H4 (cell line): ENCODE measurements at regions not wholly inside any gene's neighbourhood (a gene's known extent, or its start where the extent isn't known, plus 50 kb on each side); places are given as distances from the start of the nearest gene placed in this dataset.

Source experiments
- DNase-seq: peaks from one replicate; pipeline ENCODE4 v3.0.0-alpha.2; 2015; ENCODE audit warnings: low spot score

DNA sequence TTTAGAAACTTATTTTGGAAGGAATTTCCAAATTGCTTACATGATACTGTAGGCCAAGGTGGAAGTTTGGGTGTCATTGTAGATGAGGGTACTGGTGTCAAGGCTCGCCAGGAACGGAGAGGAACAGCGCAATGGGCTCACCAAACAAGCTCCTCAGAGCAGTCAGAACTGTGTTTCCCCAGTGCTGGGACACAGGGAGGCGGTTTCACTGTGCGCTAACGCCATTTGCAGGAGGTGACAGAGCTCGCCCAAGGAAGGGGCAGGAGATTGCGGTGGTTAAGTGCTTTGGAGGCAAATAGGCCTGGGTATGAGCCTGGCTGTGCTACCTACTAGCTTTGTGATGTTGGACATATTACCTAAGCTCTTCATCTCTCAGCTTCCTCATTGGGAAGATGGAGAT, 57.3 kb downstream of the HHEX start:
- DNase-seq = no peak

DNA sequence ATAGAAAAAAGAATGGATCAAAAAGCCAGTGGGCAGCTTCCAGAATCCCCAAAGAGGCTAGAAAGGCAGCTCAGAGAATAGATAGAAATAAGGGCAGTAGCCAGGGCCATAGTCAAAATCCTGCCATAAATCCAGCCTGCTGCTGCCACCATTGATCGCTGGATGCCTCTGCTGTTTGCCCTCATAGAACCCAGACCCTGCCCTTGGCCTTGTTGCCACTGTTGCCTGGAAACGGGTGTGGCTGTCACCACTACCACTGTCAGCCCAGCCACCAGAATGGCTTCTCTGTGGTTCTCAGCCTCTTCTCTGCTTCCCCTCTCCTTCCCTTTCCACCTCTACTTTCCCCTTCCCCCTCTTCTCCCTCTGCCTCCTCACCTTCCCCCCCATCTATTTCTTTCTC, 57.8 kb downstream of the HHEX start:
- DNase-seq = no peak

DNA sequence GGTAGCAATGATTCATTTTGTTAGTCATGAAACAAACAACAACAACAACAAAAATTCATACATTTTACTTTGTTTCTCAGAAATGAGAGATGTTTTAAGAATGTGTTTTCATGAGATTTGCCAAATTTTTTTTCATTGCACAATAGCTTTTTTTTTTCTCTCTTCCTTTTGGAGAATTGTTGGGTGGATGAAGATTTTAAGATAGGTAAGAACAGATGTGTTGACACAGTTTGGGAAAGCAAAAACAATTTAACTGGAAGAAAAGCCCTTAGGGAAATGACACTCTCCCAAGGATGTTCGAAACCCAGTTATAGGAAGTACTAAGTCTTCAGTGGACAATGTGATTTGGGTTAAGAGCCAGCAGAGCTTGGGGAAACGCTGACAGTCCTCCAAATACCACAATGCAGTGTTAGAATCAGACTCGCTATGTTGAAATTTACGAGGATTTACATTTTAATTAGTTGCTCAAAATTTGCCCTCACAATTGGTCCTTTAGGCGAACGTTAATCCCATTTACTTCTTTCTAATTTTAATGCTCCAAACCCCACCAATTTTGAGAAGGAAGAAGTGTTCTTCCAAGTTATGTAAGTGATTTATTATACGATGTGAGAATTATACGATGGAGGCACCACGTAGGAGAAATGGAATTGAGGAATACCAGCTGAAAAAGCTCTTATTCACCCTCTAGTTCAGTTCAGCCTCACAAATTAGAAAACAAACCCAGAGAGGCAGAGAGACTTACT, 61.2 kb downstream of the HHEX start:
- no peak for DNase-seq

DNA sequence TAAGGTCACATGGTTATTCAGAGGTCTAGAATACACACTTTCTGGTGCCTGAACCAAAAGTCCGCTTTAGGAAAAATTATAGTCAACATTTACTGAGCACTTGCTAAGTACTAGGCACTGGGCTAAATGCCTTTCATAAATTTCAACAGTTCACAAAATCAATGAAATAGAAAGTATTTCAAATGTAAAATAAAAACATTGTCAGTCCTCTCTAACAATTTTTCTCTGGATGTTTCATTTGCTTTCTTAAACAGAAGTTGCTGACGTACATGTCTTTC, 61.7 kb downstream of the HHEX start:
- DNase-seq = no peak

DNA sequence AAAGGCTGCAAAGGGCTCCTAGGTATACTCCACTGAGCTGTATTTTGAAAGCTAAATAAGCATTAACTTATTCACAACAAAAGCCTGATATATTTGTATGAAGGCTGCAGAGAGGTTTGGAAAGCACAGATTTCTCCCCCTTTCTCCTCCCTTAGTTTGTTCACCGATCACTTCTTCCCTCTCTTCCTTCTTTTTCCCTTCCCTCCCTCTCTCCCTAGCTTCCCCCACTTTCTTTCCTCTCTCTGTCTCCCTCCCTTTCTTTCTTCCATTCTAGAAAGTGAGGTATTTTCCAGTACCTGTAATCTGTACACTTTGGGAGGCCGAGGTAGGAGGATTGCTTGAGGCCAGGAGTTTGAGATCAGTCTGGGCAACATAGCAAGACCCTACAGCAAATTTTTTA, 62.1 kb downstream of the HHEX start:
- no peak for DNase-seq

DNA sequence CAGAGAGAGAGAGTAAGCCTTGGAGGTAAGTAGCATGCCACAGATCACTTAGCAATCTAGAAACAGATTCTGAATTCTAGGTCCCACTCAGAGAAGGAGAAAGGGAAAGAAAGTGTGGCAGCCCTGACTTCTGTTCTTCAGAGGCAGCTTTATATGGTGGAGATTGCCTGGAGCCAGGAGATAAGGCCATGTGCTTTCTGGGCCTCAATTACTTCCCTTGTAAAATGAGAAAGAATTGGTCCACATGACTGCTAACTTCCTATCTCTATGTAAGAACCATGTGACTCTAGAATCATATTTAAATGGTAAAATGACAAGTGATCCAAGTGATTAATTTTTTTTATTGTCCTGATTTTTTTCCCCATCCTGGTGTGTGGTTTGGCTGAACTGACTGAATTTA, 64.1 kb downstream of the HHEX start:
- no peak for DNase-seq

DNA sequence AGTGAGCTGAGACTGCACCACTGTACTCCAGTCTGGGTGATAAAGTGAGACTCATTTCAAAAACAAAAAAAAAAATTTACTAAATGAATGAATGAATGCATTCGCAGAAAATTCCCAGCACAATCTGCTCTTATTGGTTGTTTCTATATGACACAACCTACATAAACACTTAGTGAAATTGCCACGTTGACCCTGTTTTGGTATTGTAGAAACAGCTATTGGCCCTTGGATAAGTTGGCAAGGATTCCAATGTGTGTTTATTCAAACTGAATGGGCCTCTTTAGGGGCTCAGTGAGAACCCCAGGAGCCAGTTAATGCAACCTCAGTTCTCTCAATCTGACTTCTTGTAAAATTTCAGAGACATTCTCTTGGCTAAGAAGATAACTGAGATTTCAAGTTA, 66.0 kb downstream of the HHEX start:
- DNase-seq = no peak

DNA sequence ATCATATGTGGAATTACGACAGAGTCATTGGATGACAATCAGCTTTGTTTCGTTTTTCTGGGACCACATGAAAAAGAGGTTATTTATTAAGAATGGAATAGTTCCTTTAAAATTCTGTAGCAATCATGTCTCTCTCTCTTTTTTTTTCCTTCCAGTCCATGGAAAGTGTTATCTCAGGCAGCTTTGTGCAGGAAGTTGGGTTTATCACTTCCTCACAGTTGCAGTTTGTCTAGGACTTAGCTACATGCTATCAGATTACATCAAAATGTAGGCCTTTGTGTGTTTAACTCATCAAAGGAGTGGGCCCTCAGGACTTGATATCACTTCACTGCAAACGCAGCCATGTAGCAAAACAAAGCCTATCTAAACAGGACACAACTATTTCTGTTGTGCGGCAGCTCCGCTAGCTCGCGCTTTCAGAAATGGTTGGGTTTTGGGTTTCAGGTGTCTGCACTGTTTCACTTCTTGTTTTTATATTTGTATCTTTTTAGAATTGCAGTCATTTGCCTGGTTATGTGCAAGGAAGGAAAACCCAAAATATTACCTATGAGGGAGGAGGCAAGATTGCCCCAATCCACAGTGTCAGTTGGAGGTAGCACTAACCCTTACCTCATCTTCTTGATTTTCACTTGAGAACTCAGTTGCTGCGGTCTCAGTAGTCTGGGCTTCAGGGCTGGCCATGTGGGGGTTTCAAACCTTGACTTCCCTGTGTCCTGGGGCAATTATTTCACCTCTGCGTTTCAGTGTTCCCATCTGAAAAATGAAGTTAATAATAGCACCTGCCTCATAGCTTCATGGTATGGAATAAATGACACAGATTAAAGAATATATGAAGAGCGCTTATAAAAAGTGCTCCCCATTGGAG, 66.7 kb downstream of the HHEX start:
- peak; percentile 19 for DNase-seq

DNA sequence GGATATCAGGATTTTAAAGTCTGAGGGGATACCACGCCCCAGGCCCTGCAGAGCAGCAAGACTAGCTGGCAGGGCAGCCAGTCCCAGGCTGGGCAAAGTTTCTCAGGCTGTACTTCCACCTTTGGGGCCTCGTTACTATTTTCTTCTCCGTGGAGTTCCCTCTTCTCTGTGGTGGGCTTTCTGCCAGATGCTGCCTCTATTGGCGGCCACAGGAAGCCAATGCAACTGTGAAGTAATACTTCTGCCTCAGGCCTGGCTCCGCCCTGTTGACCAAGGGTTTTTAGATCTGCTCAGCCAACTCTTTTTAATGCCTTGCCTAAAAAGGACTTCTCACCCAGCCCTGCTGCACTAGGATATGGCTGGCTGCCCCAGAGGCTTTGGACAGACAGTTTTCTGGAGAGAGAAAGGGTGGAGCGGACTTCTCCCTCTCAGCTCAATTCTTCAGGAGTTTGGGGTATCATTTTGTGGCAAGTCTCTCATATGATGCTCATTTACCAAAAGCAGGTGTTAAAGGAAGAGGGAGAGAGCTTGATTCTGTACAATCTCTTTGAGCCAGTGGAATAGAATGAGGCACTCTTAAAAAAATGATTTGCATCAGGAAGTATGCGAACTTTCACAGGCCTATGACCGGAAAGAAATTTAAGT, 67.4 kb downstream of the HHEX start:
- DNase-seq = peak; percentile 90

DNA sequence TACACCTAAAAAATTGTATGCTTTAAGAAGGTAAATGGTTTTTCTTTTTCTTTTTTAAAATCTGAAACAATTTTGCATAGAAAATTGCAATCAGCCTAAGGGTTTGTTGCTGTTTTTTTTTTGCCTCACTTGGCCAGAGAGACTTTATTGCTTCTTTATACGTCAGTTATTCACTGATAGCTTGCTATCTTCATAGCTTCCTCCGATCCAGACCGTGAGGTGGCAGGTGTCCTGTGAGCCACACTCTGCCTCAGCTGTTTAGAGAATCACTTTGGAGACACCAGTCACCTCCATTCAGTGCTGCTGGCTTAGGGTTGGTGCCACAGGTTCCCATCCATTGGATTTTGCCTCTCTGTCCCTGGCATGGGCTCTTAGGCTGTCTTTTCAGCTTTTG, 68.0 kb downstream of the HHEX start:
- no peak for DNase-seq

DNA sequence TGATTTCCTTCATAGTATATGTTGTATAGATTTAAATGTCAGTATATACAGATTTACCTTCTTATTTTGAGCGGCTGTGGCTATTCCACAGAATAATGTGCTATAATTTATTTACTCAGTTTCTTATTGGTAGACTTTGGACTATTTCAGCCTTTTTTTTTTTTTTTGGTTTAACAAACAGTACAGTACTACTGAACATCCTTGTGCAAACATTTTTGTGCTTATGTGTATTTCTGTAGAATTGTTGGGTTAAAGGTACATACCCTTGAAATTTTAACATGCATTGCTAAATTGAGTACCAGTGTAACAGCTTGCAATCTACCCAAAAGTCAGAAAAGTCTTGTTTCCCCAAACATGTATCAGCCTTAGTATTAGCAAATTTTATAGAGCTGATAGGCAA, 68.8 kb downstream of the HHEX start:
- no peak for DNase-seq

DNA sequence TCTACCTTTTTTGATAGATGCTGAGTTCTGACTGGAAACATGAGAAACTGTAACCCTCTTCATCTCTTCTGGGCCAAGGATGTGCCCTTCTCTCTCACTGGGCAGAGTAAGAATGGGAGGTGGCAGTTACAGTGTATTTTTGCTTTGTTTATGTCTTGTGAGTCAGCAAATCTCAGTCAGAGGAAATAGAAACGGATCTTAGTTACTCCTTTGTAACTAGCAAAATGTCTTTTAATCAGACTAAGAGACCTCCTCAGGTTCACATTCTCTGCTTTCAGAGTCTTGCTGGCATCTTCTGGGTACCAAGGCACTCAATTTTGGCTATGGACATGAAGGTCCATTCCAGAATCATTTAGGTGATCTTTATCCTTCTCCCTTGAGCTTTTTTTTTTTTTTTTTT, 70.9 kb downstream of the HHEX start:
- DNase-seq = peak; percentile 85

DNA sequence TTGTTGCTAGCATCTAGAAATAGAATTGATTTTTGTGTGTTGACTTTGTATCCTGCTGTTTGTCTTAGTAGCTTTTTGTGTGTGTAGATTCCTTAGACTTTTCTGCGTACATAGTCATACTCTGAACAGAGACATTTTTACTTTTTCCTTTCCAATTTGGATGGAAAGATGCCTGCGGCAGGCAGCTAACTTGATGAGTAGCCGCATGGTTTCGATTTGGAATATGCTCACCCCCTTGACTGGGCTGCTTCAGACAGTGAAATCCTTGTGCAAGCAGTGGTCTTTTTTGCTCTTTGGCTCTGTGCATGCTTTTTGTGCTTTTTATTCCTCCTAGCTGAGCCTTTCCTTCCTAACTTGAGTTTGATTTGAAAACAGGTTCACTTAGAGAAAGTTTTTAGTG, 71.8 kb downstream of the HHEX start:
- DNase-seq = no peak

DNA sequence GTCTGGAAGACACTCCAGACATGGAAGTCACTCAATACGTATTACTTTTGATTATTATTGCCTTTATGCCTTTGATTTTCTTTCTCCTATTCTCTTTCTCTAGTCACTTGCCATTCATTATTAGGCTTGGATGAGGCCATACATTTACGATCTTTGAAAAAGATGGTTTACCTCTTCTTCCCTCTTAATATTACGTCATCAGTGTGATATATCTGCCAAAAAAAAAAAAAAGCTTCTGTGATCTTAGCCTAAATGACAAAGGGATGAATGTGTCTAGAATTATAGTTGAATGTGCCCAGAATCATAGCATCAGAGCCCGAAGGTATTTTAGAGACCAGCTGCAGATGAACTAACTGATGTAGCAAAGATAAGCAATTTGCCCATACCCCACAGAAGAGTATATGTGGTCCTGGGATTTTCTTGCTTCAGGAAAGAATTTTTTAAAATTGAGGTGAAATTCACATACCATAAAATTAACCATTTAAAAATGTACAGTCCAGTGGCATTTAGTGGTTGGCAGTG, 73.9 kb downstream of the HHEX start:
- DNase-seq = no peak

DNA sequence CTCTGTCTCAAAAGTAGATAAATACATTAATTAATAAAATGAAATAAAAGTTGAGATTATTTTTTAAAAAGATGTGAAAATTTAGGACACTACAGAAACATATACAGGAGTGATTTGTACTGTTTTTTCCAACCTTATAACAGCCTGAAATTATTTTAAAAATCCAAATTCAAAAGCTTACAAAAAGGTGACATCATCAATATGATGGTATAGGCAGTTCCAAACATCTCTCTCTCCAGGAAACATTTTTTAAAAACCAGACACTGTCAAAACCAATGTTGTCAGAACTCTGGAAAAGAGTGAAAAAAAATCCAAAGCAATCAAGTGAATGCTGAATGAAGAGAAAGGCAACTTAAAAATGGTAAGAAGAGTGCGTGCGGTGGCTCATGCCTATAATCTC, 76.7 kb downstream of the HHEX start:
- DNase-seq = no peak

DNA sequence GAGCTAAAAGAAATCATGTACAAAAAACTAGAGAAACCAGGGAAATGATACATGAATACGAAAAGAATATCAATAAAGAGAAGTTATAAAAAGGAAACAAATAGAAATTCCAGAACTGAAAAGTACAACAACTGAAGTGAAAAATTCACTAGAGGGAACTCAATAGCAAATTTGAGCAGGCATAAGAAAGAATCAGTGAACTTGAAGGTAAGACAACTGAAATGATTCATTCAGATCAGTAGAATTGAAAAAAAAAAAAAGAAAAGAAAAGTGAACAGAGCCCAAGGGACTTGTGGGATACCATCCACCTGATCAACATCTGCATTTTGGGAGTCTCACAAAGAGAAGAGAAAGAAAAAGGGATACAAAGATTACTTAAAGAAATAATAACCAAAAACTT, 78.3 kb downstream of the HHEX start:
- no peak for DNase-seq

DNA sequence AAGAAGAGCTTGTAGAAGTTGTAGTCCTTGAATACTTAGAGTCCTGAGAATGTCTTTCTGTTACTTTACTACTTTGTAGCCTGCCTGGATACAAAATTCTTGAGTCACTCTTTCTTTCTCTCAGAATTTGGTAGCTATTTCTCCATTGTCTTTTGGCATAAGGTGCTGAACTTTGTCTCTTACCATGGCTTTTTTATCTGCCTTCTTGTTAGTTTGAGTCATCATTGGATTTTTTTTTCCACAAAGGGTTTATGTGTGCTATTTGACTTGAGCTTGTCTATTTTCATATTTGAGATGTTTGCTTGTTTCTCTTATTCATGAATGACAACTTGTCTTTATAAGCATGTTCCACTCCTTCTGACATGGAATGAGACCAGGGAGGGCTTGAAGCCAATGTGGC, 74.5 kb upstream of the EXOC6 start:
- no peak for DNase-seq

DNA sequence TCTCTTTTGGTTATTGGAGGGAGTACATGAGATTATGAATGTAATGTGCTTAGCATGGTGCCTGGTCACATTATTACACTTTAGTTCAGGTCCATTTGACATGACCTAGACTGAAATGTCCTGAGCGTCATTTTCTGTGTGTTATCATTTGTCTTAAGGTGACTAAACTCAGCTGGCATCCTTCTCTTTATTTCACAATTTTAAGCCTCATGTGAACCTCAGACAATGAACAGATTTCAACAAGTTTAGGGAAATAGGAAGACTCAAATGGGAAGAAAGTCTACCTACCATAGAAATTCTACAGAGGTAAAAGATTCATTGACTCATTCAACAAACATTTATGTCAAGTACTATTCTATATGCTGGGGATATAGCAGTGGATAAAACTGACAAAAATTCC, 70.2 kb upstream of the EXOC6 start:
- DNase-seq = no peak

DNA sequence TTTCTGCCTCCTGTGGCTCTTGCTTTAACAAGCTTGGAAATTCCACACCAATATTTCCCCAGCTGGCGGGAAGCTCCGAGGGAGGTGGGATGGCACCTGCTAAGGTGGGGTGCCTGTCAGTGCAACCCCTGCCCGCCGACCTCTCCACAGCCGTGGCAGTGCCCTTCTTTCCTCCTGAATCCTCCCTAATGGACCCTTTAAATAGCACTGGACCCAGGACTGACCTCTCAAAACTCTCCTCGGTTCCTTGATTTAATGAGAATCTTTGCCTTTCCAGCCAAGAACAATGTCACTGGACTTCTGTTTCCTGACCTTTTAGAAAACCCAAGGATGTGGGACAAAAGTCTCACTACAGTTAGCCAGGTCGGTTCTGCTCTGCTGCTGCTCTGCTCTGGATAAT, 63.2 kb upstream of the EXOC6 start:
- no peak for DNase-seq

DNA sequence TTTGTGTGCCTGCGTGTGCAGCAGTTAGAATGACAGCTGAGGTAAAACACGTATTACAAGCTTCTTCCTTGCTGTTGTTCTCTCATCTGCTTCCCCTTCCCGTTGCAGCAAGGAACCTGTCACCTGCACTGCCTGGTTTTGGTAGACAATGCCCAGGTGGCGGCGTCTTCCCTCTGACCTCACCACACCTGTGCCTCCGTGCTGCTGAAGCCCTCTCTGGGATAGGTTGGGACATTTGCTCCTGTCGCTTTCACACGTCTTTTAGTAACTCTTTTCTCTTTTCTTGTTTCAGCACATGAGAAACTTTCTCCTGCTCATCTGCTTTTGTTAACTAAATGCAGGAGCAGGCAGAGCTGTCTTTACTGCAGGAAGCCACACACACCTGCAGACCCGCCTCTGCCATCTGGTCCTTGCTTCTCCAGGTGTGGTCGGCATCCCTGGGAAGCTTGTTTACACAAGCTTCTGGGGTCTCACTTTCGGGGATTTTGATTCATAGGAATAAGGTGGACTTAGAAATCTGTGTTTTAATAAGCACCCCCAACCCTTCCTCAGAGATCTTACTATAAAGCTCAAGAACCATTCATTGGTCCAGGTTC, 60.7 kb upstream of the EXOC6 start:
- no peak for DNase-seq

DNA sequence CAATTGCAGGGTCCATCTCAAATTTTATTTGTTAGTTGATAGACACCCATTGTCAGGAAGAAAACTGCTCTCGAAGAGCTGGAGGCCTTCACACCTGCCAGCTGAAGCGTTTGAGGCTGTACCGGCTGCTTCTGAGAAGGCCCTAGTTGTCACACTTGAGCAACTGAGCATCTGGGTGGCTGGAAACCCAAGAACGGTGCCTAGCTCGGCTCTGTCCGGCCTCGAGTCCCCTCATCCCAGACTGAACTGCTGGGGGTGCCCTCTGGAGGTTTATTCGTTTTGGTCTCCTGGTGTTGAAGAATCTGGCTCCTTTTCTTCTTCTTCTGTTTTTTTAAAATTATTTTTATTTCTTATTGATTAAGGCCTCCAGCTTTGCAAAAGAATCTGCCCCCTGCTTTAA, 59.3 kb upstream of the EXOC6 start:
- no peak for DNase-seq

DNA sequence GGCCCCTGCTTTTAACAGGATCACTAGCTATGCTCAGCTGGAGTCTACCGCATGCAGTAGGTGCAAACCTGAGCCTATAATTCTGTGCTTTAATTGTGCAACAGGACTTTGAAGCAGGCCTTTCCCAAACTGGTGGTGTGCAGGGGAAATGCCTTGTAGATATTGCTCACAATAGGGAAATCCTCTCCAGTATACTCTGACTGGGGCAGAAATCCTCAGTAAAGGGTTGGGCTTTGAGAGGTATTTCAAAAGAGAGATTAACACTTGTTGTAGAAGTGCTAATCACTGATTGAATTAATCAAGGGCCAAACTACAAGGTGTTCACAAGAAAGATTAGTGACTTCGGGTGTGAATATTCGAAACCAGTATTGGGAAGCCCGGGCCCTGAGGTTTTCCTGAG, 58.5 kb upstream of the EXOC6 start:
- DNase-seq = no peak

DNA sequence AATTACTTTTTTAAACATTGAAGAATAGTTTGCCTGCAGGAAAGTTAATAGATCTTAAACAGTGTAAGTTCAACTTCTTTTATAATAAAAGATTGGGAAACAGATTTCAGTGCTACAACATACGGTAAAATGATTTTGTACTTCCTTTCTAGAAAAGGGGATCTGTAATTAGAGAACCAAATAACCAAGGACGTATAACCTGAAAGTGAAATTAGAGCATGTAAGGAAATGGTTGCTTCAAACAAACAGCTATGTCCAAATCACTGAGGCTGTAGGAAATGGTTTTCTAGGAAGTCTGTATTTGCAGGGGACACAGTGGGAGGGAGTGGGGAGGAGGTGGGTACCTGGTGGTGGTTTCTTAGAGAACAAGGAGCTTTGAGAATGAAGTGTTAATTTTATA, 57.9 kb upstream of the EXOC6 start:
- no peak for DNase-seq
